Mesendoderm (in vitro differentiated cells): ENCODE measurements at regions not wholly inside any gene's neighbourhood (a gene's known extent, or its start where the extent isn't known, plus 50 kb on each side); places are given as distances from the start of the nearest gene placed in this dataset.

ENCODE experiments used
- DNase-seq: peaks from one replicate; pipeline ENCODE4 v3.0.0; 2013
- H2AK5ac ChIP-seq: 2 replicates; pipeline ENCODE4 v1.6.1; 2013; ENCODE audit warnings: low read length, inconsistent platforms
- H2BK120ac ChIP-seq: 2 replicates; pipeline ENCODE4 v1.6.1; 2013; ENCODE audit warnings: low read depth, mild to moderate bottlenecking, low read length, moderate library complexity, mixed read lengths
- H2BK15ac ChIP-seq: replicated peaks from 2 replicates; pipeline ENCODE4 v1.6.1; 2013; ENCODE audit warnings: low read depth, mild to moderate bottlenecking, moderate library complexity
- H2BK5ac ChIP-seq: 2 replicates; pipeline ENCODE4 v1.6.1; 2013; ENCODE audit warnings: low read length, inconsistent platforms
- H3K18ac ChIP-seq: 2 replicates; pipeline ENCODE4 v1.6.1; 2013; ENCODE audit warnings: mild to moderate bottlenecking, low read length, mixed read lengths
- H3K23ac ChIP-seq: one replicate; pipeline ENCODE4 v1.6.1; 2013; ENCODE audit warnings: low read length
- H3K27ac ChIP-seq: 2 replicates; pipeline ENCODE4 v1.5.1; 2013; ENCODE audit warnings: low read depth, mild to moderate bottlenecking, inconsistent platforms, low read length, moderate library complexity
- H3K27me3 ChIP-seq: 2 replicates; pipeline ENCODE4 v1.6.1; 2013; ENCODE audit warnings: low read length, control low read depth, mild to moderate bottlenecking, inconsistent platforms; ENCODE audit not compliant: insufficient read depth, poor library complexity
- H3K36me3 ChIP-seq: 2 replicates; pipeline ENCODE4 v1.6.1; 2013; ENCODE audit warnings: low read length, inconsistent platforms; ENCODE audit not compliant: control insufficient read depth, insufficient read depth
- H3K4ac ChIP-seq: one replicate; pipeline ENCODE4 v1.6.1; 2013; ENCODE audit warnings: low read depth, mild to moderate bottlenecking, low read length, moderate library complexity
- H3K4me1 ChIP-seq: 2 replicates; pipeline ENCODE4 v1.6.1; 2013; ENCODE audit warnings: low read depth, low read length, inconsistent platforms; ENCODE audit not compliant: control insufficient read depth
- H3K4me2 ChIP-seq: 2 replicates; pipeline ENCODE4 v1.6.1; 2013; ENCODE audit warnings: low read length
- H3K4me3 ChIP-seq: 2 replicates; pipeline ENCODE4 v1.5.1; 2013; ENCODE audit warnings: mild to moderate bottlenecking, low read length
- H3K56ac ChIP-seq: one replicate; pipeline ENCODE4 v1.6.1; 2013; ENCODE audit warnings: low read length
- H3K79me1 ChIP-seq: 2 replicates; pipeline ENCODE4 v1.6.1; 2013; ENCODE audit warnings: low read length, inconsistent platforms
- H3K79me2 ChIP-seq: 2 replicates; pipeline ENCODE4 v1.6.1; 2013; ENCODE audit warnings: mild to moderate bottlenecking, low read length; ENCODE audit not compliant: control insufficient read depth, insufficient read depth
- H3K9ac ChIP-seq: 2 replicates; pipeline ENCODE4 v1.6.1; 2013; ENCODE audit warnings: low read length, inconsistent platforms
- H4K5ac ChIP-seq: one replicate; pipeline ENCODE4 v1.6.1; 2013; ENCODE audit warnings: low read length
- H4K8ac ChIP-seq: one replicate; pipeline ENCODE4 v1.6.1; 2013; ENCODE audit warnings: low read depth, mild to moderate bottlenecking, control low read depth, low read length, moderate library complexity
- WGBS: extraction: QIAGEN DNeasy Blood & Tissue Kit; methylation state at CpG from one replicate; pipeline ENCODE4 v1.1.7; 2013; ENCODE audit warnings: low lambda C conversion rate, missing lambda C conversion rate; ENCODE audit not compliant: insufficient coverage; ENCODE audit errors: extremely low coverage; 5-methylcytosine and 5-hydroxymethylcytosine counted together

DNA sequence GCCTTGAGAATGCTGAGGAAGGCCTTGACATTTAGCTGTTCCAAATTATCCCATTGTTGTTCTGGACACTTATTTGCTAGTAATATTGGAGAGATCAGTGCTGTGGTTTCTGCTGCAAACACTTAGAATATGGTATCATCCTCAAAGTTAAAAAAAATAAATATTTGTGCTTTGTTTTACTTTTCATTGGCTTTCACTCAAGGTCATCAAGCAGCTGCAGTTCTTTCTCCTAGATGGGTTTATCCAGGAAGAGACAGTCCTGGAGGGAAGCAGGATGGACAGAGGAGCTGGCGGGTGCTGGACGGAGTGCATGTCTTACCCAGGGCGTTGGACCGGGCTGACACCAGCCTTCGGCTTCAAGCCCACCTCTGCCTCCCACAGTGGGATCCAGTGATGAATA, 193.6 kb downstream of the MTRR start:
- Histone ChIP-seq H3K4me1 (no peaks in the 10 kb centered on the region), H2AK5ac (no peak overlapping the region), H3K27me3 (no peaks in the 10 kb centered on the region), H3K79me1 (no peaks in the 10 kb centered on the region), H3K23ac (no peak overlapping the region), H3K4me2 (no peak overlapping the region), H3K4ac (no peak overlapping the region), H3K4me3 (no peak overlapping the region), H3K9ac (no peak overlapping the region), H3K36me3 (no peaks in the 10 kb centered on the region), H3K79me2 (no peaks in the 10 kb centered on the region), H2BK120ac (no peak overlapping the region), H3K27ac (no peak overlapping the region), H4K5ac (no peak overlapping the region), H3K18ac (no peak overlapping the region), H4K8ac (no peak overlapping the region), H2BK5ac (no peak overlapping the region), H2BK15ac (no peak overlapping the region), H3K56ac (no peak overlapping the region)
- WGBS, result no CpG with 5 or more reads among the region's 5 CpGs
- no peak for DNase-seq

DNA sequence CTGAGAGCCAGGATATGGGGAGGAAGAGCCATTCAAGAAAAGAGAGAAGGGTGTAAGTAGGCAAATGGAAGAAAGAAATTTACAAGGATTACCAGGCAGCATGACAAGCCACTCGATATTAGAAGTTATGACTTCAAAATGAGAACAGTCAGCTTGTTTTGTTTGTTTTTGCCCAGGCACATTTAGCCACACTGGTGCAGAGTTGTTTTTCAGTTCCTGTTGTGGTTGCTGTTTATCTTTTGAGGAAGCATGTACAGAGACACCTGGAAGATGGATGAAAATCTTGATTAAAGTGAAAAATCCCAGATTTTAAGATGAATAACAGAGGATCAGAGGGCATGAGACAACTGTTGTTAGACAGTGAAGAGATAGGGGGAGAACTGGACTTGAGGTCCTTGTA, 199.1 kb downstream of the MTRR start:
- Histone ChIP-seq H3K4me1 (no peaks in the 10 kb centered on the region), H3K79me1 (no peaks in the 10 kb centered on the region), H4K8ac (no peak overlapping the region), H2AK5ac (no peak overlapping the region), H4K5ac (no peak overlapping the region), H3K27ac (no peak overlapping the region), H3K27me3 (no peaks in the 10 kb centered on the region), H3K23ac (no peak overlapping the region), H3K56ac (no peak overlapping the region), H3K36me3 (no peaks in the 10 kb centered on the region), H3K4me3 (no peak overlapping the region), H3K79me2 (no peaks in the 10 kb centered on the region), H2BK120ac (no peak overlapping the region), H3K4ac (no peak overlapping the region), H2BK15ac (no peak overlapping the region), H3K9ac (no peak overlapping the region), H3K18ac (no peak overlapping the region), H3K4me2 (no peak overlapping the region), H2BK5ac (no peak overlapping the region)
- no peak for DNase-seq
- no CpG with 5 or more reads among the region's 1 CpG for WGBS

GRCh38 chr5:8070138-8070537, 201.2 kb downstream of the MTRR start:
- no CpG with 5 or more reads among the region's 3 CpGs for WGBS
- H4K5ac ChIP-seq, result no peak overlapping the region
- no peak overlapping the region for H4K8ac ChIP-seq
- H3K23ac ChIP-seq, result no peak overlapping the region
- no peak overlapping the region for H3K18ac ChIP-seq
- no peak overlapping the region for H3K4ac ChIP-seq
- no peak overlapping the region for H2BK15ac ChIP-seq
- H2BK5ac ChIP-seq, result no peak overlapping the region
- DNase-seq, result no peak
- no peaks in the 10 kb centered on the region for H3K79me2 ChIP-seq
- H3K27me3 ChIP-seq, result no peaks in the 10 kb centered on the region
- H3K4me3 ChIP-seq, result no peak overlapping the region
- H3K56ac ChIP-seq, result no peak overlapping the region
- H3K79me1 ChIP-seq, result no peaks in the 10 kb centered on the region
- no peak overlapping the region for H3K4me2 ChIP-seq
- H3K9ac ChIP-seq, result no peak overlapping the region
- no peaks in the 10 kb centered on the region for H3K36me3 ChIP-seq
- no peaks in the 10 kb centered on the region for H3K4me1 ChIP-seq
- H3K27ac ChIP-seq, result no peak overlapping the region
- no peak overlapping the region for H2BK120ac ChIP-seq
- H2AK5ac ChIP-seq, result no peak overlapping the region

GRCh38 chr5:8079056-8079455, 210.1 kb downstream of the MTRR start:
- no peaks in the 10 kb centered on the region for H3K79me2 ChIP-seq
- no peak overlapping the region for H3K18ac ChIP-seq
- no peaks in the 10 kb centered on the region for H3K27me3 ChIP-seq
- H3K4me2 ChIP-seq, result no peak overlapping the region
- no peaks in the 10 kb centered on the region for H3K4me1 ChIP-seq
- H2AK5ac ChIP-seq, result no peak overlapping the region
- H3K27ac ChIP-seq, result no peak overlapping the region
- no peak overlapping the region for H3K4ac ChIP-seq
- H3K4me3 ChIP-seq, result no peak overlapping the region
- WGBS, result no CpG with 5 or more reads among the region's 4 CpGs
- H3K9ac ChIP-seq, result no peak overlapping the region
- H2BK15ac ChIP-seq, result no peak overlapping the region
- no peak overlapping the region for H3K23ac ChIP-seq
- H4K8ac ChIP-seq, result no peak overlapping the region
- H3K79me1 ChIP-seq, result no peaks in the 10 kb centered on the region
- no peak overlapping the region for H3K56ac ChIP-seq
- no peak for DNase-seq
- H2BK5ac ChIP-seq, result no peak overlapping the region
- H3K36me3 ChIP-seq, result no peaks in the 10 kb centered on the region
- no peak overlapping the region for H4K5ac ChIP-seq
- no peak overlapping the region for H2BK120ac ChIP-seq

GRCh38 chr5:8081179-8081578, 212.2 kb downstream of the MTRR start:
- no peak for DNase-seq
- H2AK5ac ChIP-seq, result no peak overlapping the region
- no CpG with 5 or more reads among the region's 5 CpGs for WGBS
- no peak overlapping the region for H3K27ac ChIP-seq
- no peak overlapping the region for H3K23ac ChIP-seq
- no peak overlapping the region for H3K56ac ChIP-seq
- H3K79me2 ChIP-seq, result no peaks in the 10 kb centered on the region
- no peak overlapping the region for H3K18ac ChIP-seq
- no peaks in the 10 kb centered on the region for H3K4me1 ChIP-seq
- no peaks in the 10 kb centered on the region for H3K36me3 ChIP-seq
- no peak overlapping the region for H2BK120ac ChIP-seq
- H4K8ac ChIP-seq, result no peak overlapping the region
- H3K9ac ChIP-seq, result no peak overlapping the region
- no peak overlapping the region for H4K5ac ChIP-seq
- H3K27me3 ChIP-seq, result no peaks in the 10 kb centered on the region
- no peak overlapping the region for H2BK15ac ChIP-seq
- H3K79me1 ChIP-seq, result no peaks in the 10 kb centered on the region
- H3K4me2 ChIP-seq, result no peak overlapping the region
- H2BK5ac ChIP-seq, result no peak overlapping the region
- H3K4ac ChIP-seq, result no peak overlapping the region
- no peak overlapping the region for H3K4me3 ChIP-seq

DNA sequence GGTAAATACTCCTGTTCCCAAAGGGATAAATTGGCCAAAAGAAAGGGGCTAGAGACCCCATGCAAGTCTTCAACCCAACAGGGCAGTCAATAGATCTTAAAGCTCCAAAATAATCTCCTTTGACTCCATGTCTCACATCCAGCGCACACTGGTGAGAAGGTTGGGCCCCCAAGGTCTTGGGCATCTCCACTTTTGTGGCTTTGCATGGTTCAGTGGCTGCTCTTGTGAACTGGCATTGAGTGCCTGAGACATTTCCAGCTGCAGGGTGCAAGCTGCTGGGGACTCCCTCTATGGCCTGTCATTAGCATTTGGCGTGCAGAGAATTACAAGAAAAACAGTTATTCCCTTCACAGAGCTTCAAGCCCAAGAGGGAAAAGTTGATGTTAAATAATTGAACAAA, 224.7 kb downstream of the MTRR start:
- Histone ChIP-seq H3K23ac (no peak overlapping the region), H3K4me1 (no peaks in the 10 kb centered on the region), H3K4ac (no peak overlapping the region), H4K8ac (no peak overlapping the region), H3K79me1 (no peaks in the 10 kb centered on the region), H2BK15ac (no peak overlapping the region), H3K9ac (no peak overlapping the region), H2BK5ac (no peak overlapping the region), H3K4me3 (no peak overlapping the region), H4K5ac (no peak overlapping the region), H3K4me2 (no peak overlapping the region), H3K56ac (no peak overlapping the region), H3K79me2 (no peaks in the 10 kb centered on the region), H3K36me3 (no peaks in the 10 kb centered on the region), H3K27me3 (no peaks in the 10 kb centered on the region), H3K27ac (no peak overlapping the region), H2BK120ac (no peak overlapping the region), H3K18ac (no peak overlapping the region), H2AK5ac (no peak overlapping the region)
- no CpG with 5 or more reads among the region's 2 CpGs for WGBS
- DNase-seq, result no peak
